Liver (tissue), 8 donors: ENCODE measurements at regions not wholly inside any gene's neighbourhood (a gene's known extent, or its start where the extent isn't known, plus 50 kb on each side); places are given as distances from the start of the nearest gene placed in this dataset.

Experiments
- DNase-seq: peaks from one replicate; pipeline ENCODE4 v3.0.0-alpha.2; 2017; ENCODE audit warnings: low spot score
- H3K27ac ChIP-seq, 2 donors: one replicate each; pipeline ENCODE4 v1.7.0; 2013; ENCODE audit warnings: inconsistent platforms in 2 of 2, low read length in 2 of 2, control low read depth in 1 of 2, low read depth in 1 of 2, mild to moderate bottlenecking in 1 of 2
- H3K27me3 ChIP-seq, 4 donors: one replicate each; pipeline versions ENCODE4 v1.6.1 to v1.7.0; 2013; ENCODE audit warnings: low read length in 3 of 4, inconsistent platforms in 1 of 4, mild to moderate bottlenecking in 1 of 4, moderate library complexity in 1 of 4; ENCODE audit not compliant: control insufficient read depth in 4 of 4, insufficient read depth in 4 of 4
- H3K36me3 ChIP-seq, 4 donors: one replicate each; pipeline versions ENCODE4 v1.6.1 to v1.7.0; 2013; ENCODE audit warnings: low read length in 3 of 4, mild to moderate bottlenecking in 3 of 4, low read depth in 1 of 4, moderate library complexity in 1 of 4; ENCODE audit not compliant: control insufficient read depth in 4 of 4, insufficient read depth in 3 of 4
- H3K4me1 ChIP-seq, 4 donors: one replicate each; pipeline versions ENCODE4 v1.6.1 to v1.7.0; 2013; ENCODE audit warnings: low read length in 3 of 4, mild to moderate bottlenecking in 3 of 4, moderate library complexity in 1 of 4; ENCODE audit not compliant: control insufficient read depth in 4 of 4, insufficient read depth in 4 of 4
- H3K4me3 ChIP-seq, 3 donors: one replicate each; pipeline versions ENCODE4 v1.6.1 to v1.7.0; 2013; ENCODE audit warnings: low read length in 3 of 3, control low read depth in 1 of 3, low read depth in 1 of 3, mild to moderate bottlenecking in 1 of 3
- H3K9ac ChIP-seq, 2 donors: one replicate each; pipeline ENCODE4 v1.7.0; 2013; ENCODE audit warnings: low read length in 2 of 2, mild to moderate bottlenecking in 2 of 2, moderate library complexity in 2 of 2, control low read depth in 1 of 2, low read depth in 1 of 2
- H3K9me3 ChIP-seq, 4 donors: one replicate each; pipeline versions ENCODE4 v1.6.1 to v1.7.0; 2013; ENCODE audit warnings: low read length in 3 of 4; ENCODE audit not compliant: control insufficient read depth in 4 of 4
- FOXA1 ChIP-seq: IDR thresholded peaks from 2 replicates; pipeline ENCODE4 v1.6.1; 2016; ENCODE audit warnings: antibody characterized with exemption
- GABPA ChIP-seq, 2 donors: IDR thresholded peaks in 1 of 2; conservative IDR thresholded peaks in 1 of 2; 2 replicates each; pipeline ENCODE4 v1.6.1; 2016; ENCODE audit warnings: antibody characterized with exemption in 2 of 2, mild to moderate bottlenecking in 1 of 2, moderate library complexity in 1 of 2
- HNF4A ChIP-seq, 2 donors: conservative IDR thresholded peaks; 2 replicates each; pipeline ENCODE4 v1.6.1; 2016; ENCODE audit warnings: antibody characterized with exemption in 2 of 2, mild to moderate bottlenecking in 2 of 2
- HNF4G ChIP-seq: IDR thresholded peaks from 2 replicates; pipeline ENCODE4 v1.6.1; 2016; ENCODE audit warnings: antibody characterized with exemption
- MAX ChIP-seq: IDR thresholded peaks from 2 replicates; pipeline ENCODE4 v1.6.1; 2016; ENCODE audit warnings: antibody characterized with exemption
- NR2F2 ChIP-seq: IDR thresholded peaks from 2 replicates; pipeline ENCODE4 v1.6.1; 2016; ENCODE audit warnings: antibody characterized with exemption
- RAD21 ChIP-seq, 2 donors: IDR thresholded peaks; 2 replicates each; pipeline ENCODE4 v1.6.1; 2016; ENCODE audit warnings: antibody characterized with exemption in 2 of 2, mild to moderate bottlenecking in 2 of 2
- REST ChIP-seq: IDR thresholded peaks from 2 replicates; pipeline ENCODE4 v1.6.1; 2016; ENCODE audit warnings: antibody characterized with exemption, mild to moderate bottlenecking
- RXRA ChIP-seq, 2 donors: IDR thresholded peaks; 2 replicates each; pipeline ENCODE4 v1.6.1; 2017 to 2018; ENCODE audit warnings: antibody characterized with exemption in 2 of 2, mild to moderate bottlenecking in 1 of 2
- TAF1 ChIP-seq: conservative IDR thresholded peaks from 2 replicates; pipeline ENCODE4 v1.6.1; 2016; ENCODE audit warnings: antibody characterized with exemption, mild to moderate bottlenecking
- YY1 ChIP-seq: IDR thresholded peaks from 2 replicates; pipeline ENCODE4 v1.6.1; 2016; ENCODE audit warnings: antibody characterized with exemption, mild to moderate bottlenecking
- WGBS: extraction: QIAGEN DNeasy Blood & Tissue Kit; methylation state at CpG from one replicate; pipeline ENCODE4 v1.1.7; 2013; 5-methylcytosine and 5-hydroxymethylcytosine counted together
- TF ChIP-seq, protein P1 (sequence below): fragments of 150-350 bp; IDR thresholded peaks from 2 replicates; pipeline ENCODE4 v1.5.1; 2017; ENCODE audit warnings: improper control_type of control experiment, low read depth, low read length; ENCODE audit not compliant: missing input control
- donor health status: healthy.
- donor health status: healthy.
- donor health status: healthy.
- donor health status: healthy.
- donor health status: healthy.

DNA sequence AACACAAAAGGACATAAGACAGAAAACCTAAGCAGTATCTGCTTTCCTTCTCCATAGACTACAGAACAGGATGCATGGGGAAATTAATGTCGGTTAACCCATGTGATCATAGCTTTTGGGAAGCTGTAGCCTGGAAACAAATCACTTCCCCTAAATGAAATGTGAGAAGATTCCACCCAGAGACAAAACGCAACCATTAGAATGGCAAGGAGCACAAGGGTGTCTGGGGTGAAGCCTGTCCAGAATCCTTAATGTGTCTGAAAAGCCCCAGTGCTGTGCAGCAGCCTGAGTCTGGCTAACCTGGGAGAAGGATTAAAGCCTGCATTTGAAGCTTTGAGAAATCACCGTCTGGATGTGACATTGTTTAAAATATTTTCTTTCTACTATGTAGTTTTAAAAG is 213.3 kb downstream of the ANKRD50 start:
- 63% methylated on average over 3 of the region's 3 CpGs for WGBS
- DNase-seq = no peak
- TF ChIP-seq NR2F2 (no peak), YY1 (no peak), GABPA (IDR thresholded peaks at IDR 0.05 in 1 of 2, conservative IDR thresholded peaks at IDR 0.05 in 1 of 2) (no peak), RXRA (IDR thresholded peaks at IDR 0.05) (no peak), HNF4G (no peak), HNF4A (conservative IDR thresholded peaks at IDR 0.05) (no peak), TAF1 (no peak), REST (no peak)
- TF ChIP-seq, protein P1, sequence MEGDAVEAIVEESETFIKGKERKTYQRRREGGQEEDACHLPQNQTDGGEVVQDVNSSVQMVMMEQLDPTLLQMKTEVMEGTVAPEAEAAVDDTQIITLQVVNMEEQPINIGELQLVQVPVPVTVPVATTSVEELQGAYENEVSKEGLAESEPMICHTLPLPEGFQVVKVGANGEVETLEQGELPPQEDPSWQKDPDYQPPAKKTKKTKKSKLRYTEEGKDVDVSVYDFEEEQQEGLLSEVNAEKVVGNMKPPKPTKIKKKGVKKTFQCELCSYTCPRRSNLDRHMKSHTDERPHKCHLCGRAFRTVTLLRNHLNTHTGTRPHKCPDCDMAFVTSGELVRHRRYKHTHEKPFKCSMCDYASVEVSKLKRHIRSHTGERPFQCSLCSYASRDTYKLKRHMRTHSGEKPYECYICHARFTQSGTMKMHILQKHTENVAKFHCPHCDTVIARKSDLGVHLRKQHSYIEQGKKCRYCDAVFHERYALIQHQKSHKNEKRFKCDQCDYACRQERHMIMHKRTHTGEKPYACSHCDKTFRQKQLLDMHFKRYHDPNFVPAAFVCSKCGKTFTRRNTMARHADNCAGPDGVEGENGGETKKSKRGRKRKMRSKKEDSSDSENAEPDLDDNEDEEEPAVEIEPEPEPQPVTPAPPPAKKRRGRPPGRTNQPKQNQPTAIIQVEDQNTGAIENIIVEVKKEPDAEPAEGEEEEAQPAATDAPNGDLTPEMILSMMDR = no peak

GRCh38 chr4:124501576-124501975 is 211.0 kb downstream of the ANKRD50 start:
- Histone ChIP-seq H3K4me3 (no peak overlapping the region), H3K9me3 (no peaks in the 10 kb centered on the region), H3K27ac (no peak overlapping the region), H3K9ac (no peak overlapping the region), H3K36me3 (no peaks in the 10 kb centered on the region), H3K4me1 (no peaks in the 10 kb centered on the region), H3K27me3 (no peaks in the 10 kb centered on the region)
- no peak for DNase-seq
- TF ChIP-seq HNF4A (conservative IDR thresholded peaks at IDR 0.05) (peak; percentile 16 to 53), REST (no peak), MAX (no peak), RAD21 (IDR thresholded peaks at IDR 0.05) (no peak), FOXA1 (no peak)
- WGBS = 86% methylated on average over 1 of the region's 1 CpG

More for the DNA sequence above, 213.3 kb downstream of the ANKRD50 start:
- Histone ChIP-seq H3K27me3 (no peaks in the 10 kb centered on the region), H3K4me3 (no peak overlapping the region), H3K36me3 (no peaks in the 10 kb centered on the region), H3K27ac (no peak overlapping the region), H3K4me1 (no peaks in the 10 kb centered on the region), H3K9me3 (no peaks in the 10 kb centered on the region), H3K9ac (no peak overlapping the region)
